H1 (cell line): ENCODE measurements at regions not wholly inside any gene's neighbourhood (a gene's known extent, or its start where the extent isn't known, plus 50 kb on each side); places are given as distances from the start of the nearest gene placed in this dataset.
A peak's percentile ranks its signal among the peaks of the same experiment; 100 is the strongest.

ENCODE experiments used
- CTCF ChIA-PET: fragments of 300-600 bp; sonication (Branson Sonifier 250); formaldehyde crosslinking; loops from one replicate; lab custom pipeline; 2021; ENCODE audit not compliant: partially characterized antibody; lab: Charles Lee
- POLR2A ChIA-PET: fragments of 300-600 bp; sonication (Branson Sonifier 250); formaldehyde crosslinking; loops from one replicate; lab custom pipeline; 2021; ENCODE audit warnings: inconsistent platforms; ENCODE audit not compliant: partially characterized antibody; lab: Charles Lee
- DNase-seq, 2 experiments: peaks; one replicate each; pipeline versions ENCODE4 v3.0.0 to v3.0.0-alpha.2; 2010 to 2022; ENCODE audit warnings: low spot score in 2 of 2, low read depth in 1 of 2, mixed read lengths in 1 of 2
- FAIRE-seq: peaks from 2 replicates; lab custom pipeline; 2011; peaks lifted over from hg19 to GRCh38; lab: Jason Lieb, UNC
- H2AFZ ChIP-seq: 2 replicates; pipeline ENCODE4 v1.8.1; 2012; ENCODE audit warnings: low read length, inconsistent platforms
- H2AK5ac ChIP-seq: 2 replicates; pipeline ENCODE4 v1.6.1; 2013; ENCODE audit warnings: low read depth, low read length
- H2BK120ac ChIP-seq: replicated peaks from 2 replicates; pipeline ENCODE3; 2013; ENCODE audit warnings: low read depth, low read length, inconsistent platforms
- H2BK12ac ChIP-seq: 2 replicates; pipeline ENCODE4 v1.6.1; 2013; ENCODE audit warnings: low read depth, low read length
- H2BK15ac ChIP-seq: 2 replicates; pipeline ENCODE4 v1.6.1; 2013; ENCODE audit warnings: low read length
- H2BK20ac ChIP-seq: 2 replicates; pipeline ENCODE4 v1.6.1; 2013; ENCODE audit warnings: low read length
- H2BK5ac ChIP-seq: 2 replicates; pipeline ENCODE4 v1.6.1; 2013; ENCODE audit warnings: low read depth, low read length
- H3K14ac ChIP-seq: 2 replicates; pipeline ENCODE4 v1.6.1; 2013; ENCODE audit warnings: inconsistent platforms; ENCODE audit not compliant: insufficient read length
- H3K18ac ChIP-seq: 2 replicates; pipeline ENCODE4 v1.6.1; 2013; ENCODE audit warnings: low read length; ENCODE audit errors: extremely low read depth
- H3K23ac ChIP-seq: 2 replicates; pipeline ENCODE4 v1.6.1; 2013; ENCODE audit warnings: inconsistent platforms; ENCODE audit not compliant: insufficient read length
- H3K23me2 ChIP-seq: 2 replicates; pipeline ENCODE4 v1.6.1; 2013; ENCODE audit warnings: low read depth, low read length
- H3K27ac ChIP-seq: 2 replicates; pipeline ENCODE4 v1.6.1; 2011; ENCODE audit warnings: low read depth, low read length, inconsistent platforms
- H3K27me3 ChIP-seq, 4 experiments: replicated peaks in 1 of 4; 1 replicate in 1 of 4; 2 replicates in 3 of 4; pipeline versions ENCODE4 v1.6.1 to v1.8.1; 2011 to 2013; ENCODE audit warnings: low read length in 3 of 4, mild to moderate bottlenecking in 3 of 4, inconsistent platforms in 2 of 4, mixed read lengths in 2 of 4, moderate library complexity in 1 of 4; ENCODE audit not compliant: control insufficient read depth in 3 of 4, insufficient read depth in 3 of 4; ENCODE audit errors: extremely low read depth in 1 of 4
- H3K36me3 ChIP-seq, 4 experiments: 2 replicates each; pipeline versions ENCODE4 v1.6.1 to v1.8.1; 2011 to 2013; ENCODE audit warnings: mild to moderate bottlenecking in 4 of 4, low read length in 3 of 4, moderate library complexity in 2 of 4, control low read depth in 1 of 4, inconsistent platforms in 1 of 4; ENCODE audit not compliant: insufficient read depth in 4 of 4, control insufficient read depth in 2 of 4
- H3K4ac ChIP-seq: replicated peaks from 2 replicates; pipeline ENCODE3; 2013; ENCODE audit warnings: low read length, low read depth, mixed read lengths, inconsistent platforms; ENCODE audit not compliant: insufficient read length
- H3K4me1 ChIP-seq, 4 experiments: replicated peaks in 1 of 4; 1 replicate in 1 of 4; 2 replicates in 3 of 4; pipeline versions ENCODE4 v1.6.1 to v1.8.1; 2011 to 2013; ENCODE audit warnings: low read length in 3 of 4, inconsistent platforms in 2 of 4, mixed read lengths in 1 of 4; ENCODE audit not compliant: insufficient read depth in 4 of 4, control insufficient read depth in 3 of 4
- H3K4me2 ChIP-seq, 2 experiments: 2 replicates each; pipeline versions ENCODE4 v1.6.1 to v1.8.1; 2011 to 2013; ENCODE audit warnings: low read depth in 2 of 2, low read length in 2 of 2, control low read depth in 1 of 2, inconsistent platforms in 1 of 2, mild to moderate bottlenecking in 1 of 2; ENCODE audit not compliant: insufficient read depth in 1 of 2
- H3K4me3 ChIP-seq, 4 experiments: fragments of 200-600, 300-600 bp in 1 of 4; sonication (generic), shearing (Covaris generic), sonication (Bioruptor Twin) in 1 of 4; 2 replicates each; pipeline versions ENCODE4 v1.5.1 to v1.8.1; 2011 to 2016; ENCODE audit warnings: low read length in 4 of 4, low read depth in 3 of 4, control low read depth in 2 of 4, inconsistent platforms in 2 of 4, mild to moderate bottlenecking in 2 of 4, mixed read lengths in 1 of 4, moderate library complexity in 1 of 4; ENCODE audit not compliant: insufficient read depth in 2 of 4; ENCODE audit errors: extremely low read depth in 1 of 4
- H3K56ac ChIP-seq: replicated peaks from 2 replicates; pipeline ENCODE3; 2013; ENCODE audit warnings: low read depth, mild to moderate bottlenecking, mixed read lengths, low read length, inconsistent platforms; ENCODE audit not compliant: insufficient read length
- H3K79me1 ChIP-seq: 2 replicates; pipeline ENCODE4 v1.6.1; 2013; ENCODE audit warnings: low read depth, low read length, control low read depth
- H3K79me2 ChIP-seq, 2 experiments: 2 replicates each; pipeline versions ENCODE4 v1.6.1 to v1.8.1; 2012 to 2013; ENCODE audit warnings: low read length in 2 of 2, mild to moderate bottlenecking in 2 of 2, inconsistent platforms in 1 of 2; ENCODE audit not compliant: insufficient read depth in 2 of 2, control insufficient read depth in 1 of 2
- H3K9ac ChIP-seq, 4 experiments: replicated peaks in 1 of 4; 1 replicate in 1 of 4; 2 replicates in 3 of 4; pipeline versions ENCODE4 v1.6.1 to v1.8.1; 2011 to 2013; ENCODE audit warnings: low read depth in 3 of 4, low read length in 3 of 4, control low read depth in 2 of 4, mild to moderate bottlenecking in 2 of 4, moderate library complexity in 2 of 4, inconsistent platforms in 1 of 4; ENCODE audit errors: extremely low read depth in 1 of 4
- H3K9me3 ChIP-seq, 2 experiments: 2 replicates each; pipeline versions ENCODE4 v1.6.1 to v1.8.1; 2012 to 2013; ENCODE audit warnings: mild to moderate bottlenecking in 2 of 2, moderate library complexity in 2 of 2, control low read depth in 1 of 2, inconsistent platforms in 1 of 2, low read depth in 1 of 2, low read length in 1 of 2, mixed read lengths in 1 of 2; ENCODE audit not compliant: insufficient read depth in 2 of 2
- H4K20me1 ChIP-seq, 2 experiments: replicated peaks in 1 of 2; 2 replicates each; pipeline versions ENCODE3 to v1.8.1; 2011 to 2013; ENCODE audit warnings: inconsistent platforms in 2 of 2, low read length in 2 of 2, mild to moderate bottlenecking in 1 of 2; ENCODE audit not compliant: insufficient read depth in 2 of 2, control insufficient read depth in 1 of 2
- H4K5ac ChIP-seq: 2 replicates; pipeline ENCODE4 v1.6.1; 2013; ENCODE audit warnings: low read length, low read depth, mixed read lengths, inconsistent platforms; ENCODE audit not compliant: insufficient read length
- H4K8ac ChIP-seq: 2 replicates; pipeline ENCODE4 v1.8.0; 2013; ENCODE audit warnings: mild to moderate bottlenecking, moderate library complexity, low read length, inconsistent platforms; ENCODE audit not compliant: insufficient read depth; ENCODE audit errors: extremely low read depth
- H4K91ac ChIP-seq: replicated peaks from 2 replicates; pipeline ENCODE3; 2013; ENCODE audit warnings: low read length, mixed read lengths, inconsistent platforms; ENCODE audit not compliant: insufficient read length
- CBX5 ChIP-seq: fragments of 300-800, 300-1000 bp; sonication (generic); IDR thresholded peaks from 2 replicates; pipeline ENCODE4 v1.7.1; 2016; ENCODE audit warnings: antibody characterized with exemption, low read length, low read depth
- CBX8 ChIP-seq: fragments of 300-800, 300-1000 bp; sonication (generic); IDR thresholded peaks from 2 replicates; pipeline ENCODE4 v1.7.1; 2016; ENCODE audit warnings: low read depth, low read length, borderline replicate concordance
- CHD2 ChIP-seq: IDR thresholded peaks from 2 replicates; pipeline ENCODE4 v1.6.1; 2012; ENCODE audit warnings: low read length, improper control_type of control experiment
- E2F6 ChIP-seq: IDR thresholded peaks from 2 replicates; pipeline ENCODE4 v1.6.1; 2012; ENCODE audit warnings: inconsistent platforms
- HDAC2 ChIP-seq, 2 experiments: fragments of 300-600 bp in 1 of 2; sonication (generic) in 1 of 2; IDR thresholded peaks; 2 replicates each; pipeline ENCODE4 v1.6.1; 2011 to 2012; ENCODE audit warnings: low read depth in 2 of 2, low read length in 2 of 2, mild to moderate bottlenecking in 2 of 2, moderate library complexity in 2 of 2, borderline replicate concordance in 1 of 2, inconsistent platforms in 1 of 2
- KDM1A ChIP-seq: fragments of 200-600, 300-600 bp; sonication (generic); IDR thresholded peaks from 2 replicates; pipeline ENCODE4 v1.7.1; 2016; ENCODE audit warnings: mild to moderate bottlenecking, low read length, borderline replicate concordance
- PHF8 ChIP-seq: fragments of 200-600 bp; sonication (generic); conservative IDR thresholded peaks from 2 replicates; pipeline ENCODE4 v1.7.1; 2012; ENCODE audit warnings: low read depth, mild to moderate bottlenecking, inconsistent platforms, low read length, moderate library complexity
- POLR2A ChIP-seq, 2 experiments: IDR thresholded peaks; 1 replicate in 1 of 2; 2 replicates in 1 of 2; pipeline ENCODE4 v1.6.1; 2011; ENCODE audit warnings: low read depth in 2 of 2, low read length in 2 of 2, mild to moderate bottlenecking in 2 of 2; ENCODE audit errors: control extremely low read depth in 1 of 2
- SAP30 ChIP-seq: fragments of 300-600 bp; sonication (generic); IDR thresholded peaks from 2 replicates; pipeline ENCODE4 v1.7.1; 2012; ENCODE audit warnings: low read length, moderate library complexity, mild to moderate bottlenecking, inconsistent platforms; ENCODE audit not compliant: insufficient read depth, insufficient replicate concordance
- WGBS, 2 experiments: shearing (Covaris generic) in 1 of 2; methylation state at CpG; one replicate each; pipeline versions ENCODE4 v1.1.6 to v1.1.7; 2013 to 2015; ENCODE audit warnings: low lambda C conversion rate in 2 of 2, mixed read lengths in 2 of 2, inconsistent platforms in 1 of 2, low coverage in 1 of 2, missing lambda C conversion rate in 1 of 2; ENCODE audit not compliant: insufficient replicate concordance in 2 of 2, insufficient coverage in 1 of 2, insufficient read length in 1 of 2; ENCODE audit errors: extremely low coverage in 1 of 2, missing lambda C conversion rate in 1 of 2; 5-methylcytosine and 5-hydroxymethylcytosine counted together

DNA sequence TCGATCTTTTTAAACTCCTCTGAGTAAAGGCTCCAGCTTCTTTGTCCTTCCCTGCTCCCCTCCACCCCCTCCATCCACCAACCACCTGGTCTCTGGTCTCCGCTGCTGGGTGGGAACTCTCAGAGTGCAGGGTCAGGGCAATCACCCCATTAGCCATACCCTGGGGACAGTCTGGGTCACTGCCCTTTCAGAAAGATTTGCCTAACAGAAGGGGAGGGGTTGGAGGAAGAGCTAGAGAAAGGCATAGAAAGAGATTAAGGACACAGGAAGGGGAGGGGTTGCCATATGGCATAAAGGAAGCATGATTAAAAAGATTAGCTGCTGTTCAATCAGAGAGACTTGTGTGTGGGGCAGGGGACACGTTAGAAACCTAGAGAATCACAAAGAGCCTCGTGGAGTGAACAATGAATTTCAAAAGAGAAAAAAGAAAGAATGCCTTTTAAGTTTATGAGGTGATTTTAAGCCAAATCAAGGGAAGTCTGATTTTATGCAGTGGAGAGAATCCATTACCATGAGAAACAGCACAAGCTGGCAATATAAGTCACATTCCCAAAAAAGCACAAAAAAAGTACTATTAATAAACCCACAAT, 115.5 kb upstream of the ACSL4 start:
- FAIRE-seq = no peak
- H4K20me1 ChIP-seq = no peaks in the 10 kb centered on the region
- TF ChIP-seq CBX5 (no peak), POLR2A (IDR thresholded peaks at IDR 0.05; ENCODE audit: control extremely low read depth in 1 of 2, low read depth in 2 of 2, low read length in 2 of 2) (no peak), CBX8 (no peak), E2F6 (no peak), HDAC2 (IDR thresholded peaks at IDR 0.05; ENCODE audit: borderline replicate concordance in 1 of 2, low read depth in 2 of 2, low read length in 2 of 2) (no peak), PHF8 (no peak), KDM1A (no peak), SAP30 (no peak), CHD2 (no peak)

More for the DNA sequence above, 115.5 kb upstream of the ACSL4 start:
- no peak overlapping the region for H2BK12ac ChIP-seq
- no peak overlapping the region for H2BK120ac ChIP-seq
- no peak overlapping the region for H2BK15ac ChIP-seq
- H3K9me3 ChIP-seq = no peaks in the 10 kb centered on the region
- no peak overlapping the region for H3K9ac ChIP-seq
- no peaks in the 10 kb centered on the region for H3K27me3 ChIP-seq
- H2AK5ac ChIP-seq = no peak overlapping the region
- H3K23ac ChIP-seq = no peak overlapping the region
- H3K4ac ChIP-seq = no peak overlapping the region
- H3K23me2 ChIP-seq = peaks cover 1% of the 10 kb centered on the region; the same call in 1 of the 2 replicates
- no peak overlapping the region for H3K4me3 ChIP-seq
- no peaks in the 10 kb centered on the region for H3K79me1 ChIP-seq
- no peak overlapping the region for H4K8ac ChIP-seq
- H3K4me1 ChIP-seq = 0 out of 7 replicates have a peak, but pooled peaks cover 0 to 2% (median 0%) of the 10 kb centered on the region in 4 experiments
- H2BK5ac ChIP-seq = no peak overlapping the region
- no peak overlapping the region for H3K18ac ChIP-seq
- H4K5ac ChIP-seq = no peak overlapping the region
- no peak for DNase-seq
- H3K4me2 ChIP-seq = no peak overlapping the region
- no peak overlapping the region for H3K56ac ChIP-seq
- 37% methylated on average over 3 of the region's 4 CpGs; no CpG with 5 or more reads in 1 of the 2 experiments for WGBS, 2 experiments
- no peaks in the 10 kb centered on the region for H3K79me2 ChIP-seq
- peak overlapping the region; percentile 53 for H2AFZ ChIP-seq
- no peak overlapping the region for H3K14ac ChIP-seq
- no peaks in the 10 kb centered on the region for H3K36me3 ChIP-seq
- H2BK20ac ChIP-seq = no peak overlapping the region
- no peak overlapping the region for H4K91ac ChIP-seq
- ChIA-PET CTCF (interaction anchor here (0.6 to 1.1 kb wide), 2 partner anchors 13 to 21 kb away, joined by 3 to 4 read pairs; no protein-coding TSS in a partner anchor), POLR2A (no interaction called here)
- H3K27ac ChIP-seq = no peak overlapping the region
